NCI-H69 (cell line): ENCODE measurements at regions not wholly inside any gene's neighbourhood (a gene's known extent, or its start where the extent isn't known, plus 50 kb on each side); places are given as distances from the start of the nearest gene placed in this dataset.

Experiments
- DNase-seq: peaks from one replicate; lab custom pipeline; 2025; lab: John Stamatoyannopoulos, UW

GRCh38 chr15:47949815-47950214 lies 171.0 kb upstream of the SLC24A5 start:
- no peak for DNase-seq

- DNase-seq, result no peak
Observed at GRCh38 chr15:47950447-47950846, 170.3 kb upstream of the SLC24A5 start.

GRCh38 chr15:47951781-47952180 lies 169.0 kb upstream of the SLC24A5 start:
- DNase-seq, result peak; percentile 79

- no peak for DNase-seq
Observed at GRCh38 chr15:47954196-47954595, 166.6 kb upstream of the SLC24A5 start.

GRCh38 chr15:47955021-47955420 lies 165.8 kb upstream of the SLC24A5 start:
- DNase-seq, result peak; percentile 49

GRCh38 chr15:47959617-47960413 lies 161.0 kb upstream of the SLC24A5 start:
- no peak for DNase-seq

GRCh38 chr15:47961401-47962090 lies 159.2 kb upstream of the SLC24A5 start:
- no peak for DNase-seq

GRCh38 chr15:47963265-47963664 lies 157.5 kb upstream of the SLC24A5 start:
- peak; percentile 97 for DNase-seq

GRCh38 chr15:47964229-47964628 lies 156.6 kb upstream of the SLC24A5 start:
- DNase-seq, result peak; percentile 90

- DNase-seq, result no peak
Observed at GRCh38 chr15:47965297-47965696, 155.5 kb upstream of the SLC24A5 start.

GRCh38 chr15:47968593-47968992 lies 152.2 kb upstream of the SLC24A5 start:
- no peak for DNase-seq

GRCh38 chr15:47971637-47972036 lies 149.2 kb upstream of the SLC24A5 start:
- no peak for DNase-seq

GRCh38 chr15:47972738-47973137 lies 148.1 kb upstream of the SLC24A5 start:
- DNase-seq, result no peak

GRCh38 chr15:47974724-47975123 lies 146.1 kb upstream of the SLC24A5 start:
- DNase-seq, result no peak

- DNase-seq, result peak; percentile 52
Observed at GRCh38 chr15:47975427-47975826, 145.4 kb upstream of the SLC24A5 start.

GRCh38 chr15:47983533-47983932 lies 137.3 kb upstream of the SLC24A5 start:
- peak; percentile 82 for DNase-seq

GRCh38 chr15:47985568-47985967 lies 135.2 kb upstream of the SLC24A5 start:
- DNase-seq, result no peak

- no peak for DNase-seq
Observed at GRCh38 chr15:47987461-47987860, 133.3 kb upstream of the SLC24A5 start.

- peak; percentile 89 for DNase-seq
Observed at GRCh38 chr15:47987908-47988532, 132.8 kb upstream of the SLC24A5 start.

GRCh38 chr15:47988564-47988963 lies 132.2 kb upstream of the SLC24A5 start:
- peak; percentile 39 for DNase-seq

- DNase-seq, result no peak
Observed at GRCh38 chr15:47990821-47991220, 130.0 kb upstream of the SLC24A5 start.

- no peak for DNase-seq
Observed at GRCh38 chr15:47991357-47991756, 129.4 kb upstream of the SLC24A5 start.

GRCh38 chr15:47993051-47993450 lies 127.7 kb upstream of the SLC24A5 start:
- no peak for DNase-seq
